H9 (cell line): ENCODE measurements at regions not wholly inside any gene's neighbourhood (a gene's known extent, or its start where the extent isn't known, plus 50 kb on each side); places are given as distances from the start of the nearest gene placed in this dataset.

Experiments used
- DNase-seq: peaks from one replicate; pipeline ENCODE4 v3.0.0-alpha.2; 2017
- H2AFZ ChIP-seq: one replicate; pipeline ENCODE4 v1.6.1; 2013; ENCODE audit warnings: mild to moderate bottlenecking, low read length, control low read depth, moderate library complexity
- H2AK5ac ChIP-seq: 2 replicates; pipeline ENCODE4 v1.6.1; 2013; ENCODE audit warnings: low read length, control low read depth, mixed read lengths; ENCODE audit not compliant: insufficient read length
- H2BK120ac ChIP-seq: one replicate; pipeline ENCODE4 v1.6.1; 2013; ENCODE audit warnings: low read depth, mild to moderate bottlenecking, low read length, control low read depth, inconsistent platforms; ENCODE audit not compliant: poor library complexity, severe bottlenecking
- H2BK12ac ChIP-seq: 2 replicates; pipeline ENCODE4 v1.6.1; 2013; ENCODE audit warnings: low read length, control low read depth, mixed read lengths, low read depth; ENCODE audit not compliant: insufficient read length
- H2BK15ac ChIP-seq: 2 replicates; pipeline ENCODE4 v1.6.1; 2013; ENCODE audit warnings: low read depth, low read length, control low read depth
- H2BK20ac ChIP-seq: one replicate; pipeline ENCODE4 v1.6.1; 2013; ENCODE audit warnings: low read depth, mild to moderate bottlenecking, low read length, control low read depth, inconsistent platforms; ENCODE audit not compliant: poor library complexity, severe bottlenecking
- H2BK5ac ChIP-seq: 2 replicates; pipeline ENCODE4 v1.6.1; 2013; ENCODE audit warnings: low read length, control low read depth, mixed read lengths; ENCODE audit not compliant: insufficient read length
- H3K14ac ChIP-seq: 2 replicates; pipeline ENCODE4 v1.6.1; 2013; ENCODE audit warnings: low read length, control low read depth; ENCODE audit not compliant: insufficient read depth
- H3K18ac ChIP-seq: 2 replicates; pipeline ENCODE4 v1.6.1; 2013; ENCODE audit warnings: low read depth, mild to moderate bottlenecking, mixed read lengths, low read length, control low read depth; ENCODE audit not compliant: insufficient read length
- H3K23ac ChIP-seq: 2 replicates; pipeline ENCODE4 v1.6.1; 2013; ENCODE audit warnings: low read length, control low read depth, mixed read lengths, low read depth; ENCODE audit not compliant: insufficient read length
- H3K23me2 ChIP-seq: 2 replicates; pipeline ENCODE4 v1.6.1; 2013; ENCODE audit warnings: low read depth, mild to moderate bottlenecking, mixed read lengths, low read length, control low read depth; ENCODE audit not compliant: insufficient read length, poor library complexity, severe bottlenecking
- H3K27ac ChIP-seq: 2 replicates; pipeline ENCODE4 v1.5.1; 2013; ENCODE audit warnings: low read length, control low read depth, mixed read lengths, low read depth; ENCODE audit not compliant: insufficient read length
- H3K27me3 ChIP-seq: 2 replicates; pipeline ENCODE4 v1.6.1; 2013; ENCODE audit warnings: low read length, control low read depth, inconsistent platforms; ENCODE audit not compliant: insufficient read depth
- H3K4ac ChIP-seq: 2 replicates; pipeline ENCODE4 v1.6.1; 2013; ENCODE audit warnings: low read depth, mild to moderate bottlenecking, control low read depth, inconsistent platforms, low read length, moderate library complexity
- H3K4me1 ChIP-seq: 2 replicates; pipeline ENCODE4 v1.6.1; 2013; ENCODE audit warnings: low read length, control low read depth, inconsistent platforms; ENCODE audit not compliant: insufficient read depth
- H3K4me2 ChIP-seq: 2 replicates; pipeline ENCODE4 v1.6.1; 2013; ENCODE audit warnings: low read length, control low read depth, mixed read lengths; ENCODE audit not compliant: insufficient read length, insufficient read depth
- H3K56ac ChIP-seq: 2 replicates; pipeline ENCODE4 v1.6.1; 2013; ENCODE audit warnings: low read depth, mild to moderate bottlenecking, mixed read lengths, low read length, control low read depth; ENCODE audit not compliant: insufficient read length
- H3K79me1 ChIP-seq: 2 replicates; pipeline ENCODE4 v1.6.1; 2013; ENCODE audit warnings: low read depth, mild to moderate bottlenecking, moderate library complexity, low read length, control low read depth, inconsistent platforms; ENCODE audit not compliant: insufficient read depth, poor library complexity, severe bottlenecking
- H3K79me2 ChIP-seq: 2 replicates; pipeline ENCODE4 v1.6.1; 2013; ENCODE audit warnings: low read length, control low read depth, inconsistent platforms; ENCODE audit not compliant: insufficient read depth
- H3K9ac ChIP-seq: 2 replicates; pipeline ENCODE4 v1.6.1; 2013; ENCODE audit warnings: low read length, control low read depth, mixed read lengths; ENCODE audit not compliant: insufficient read length; ENCODE audit errors: extremely low read depth
- H3K9me3 ChIP-seq: one replicate; pipeline ENCODE4 v1.6.1; 2013; ENCODE audit warnings: low read depth, low read length, inconsistent platforms; ENCODE audit not compliant: control insufficient read depth
- H3T11ph ChIP-seq: one replicate; pipeline ENCODE4 v1.6.1; 2013; ENCODE audit warnings: mild to moderate bottlenecking, low read length, control low read depth, inconsistent platforms
- H4K20me1 ChIP-seq: one replicate; pipeline ENCODE4 v1.6.1; 2013; ENCODE audit not compliant: control insufficient read depth, insufficient read length, insufficient read depth
- H4K5ac ChIP-seq: 2 replicates; pipeline ENCODE4 v1.6.1; 2013; ENCODE audit warnings: low read depth, mild to moderate bottlenecking, mixed read lengths, low read length, control low read depth; ENCODE audit not compliant: insufficient read length
- H4K8ac ChIP-seq: replicated peaks from 2 replicates; pipeline ENCODE4 v1.6.1; 2013; ENCODE audit warnings: low read length, control low read depth, mixed read lengths, low read depth; ENCODE audit not compliant: insufficient read length
- H4K91ac ChIP-seq: 2 replicates; pipeline ENCODE4 v1.6.1; 2013; ENCODE audit warnings: low read depth, mild to moderate bottlenecking, moderate library complexity, mixed read lengths, low read length, control low read depth; ENCODE audit not compliant: insufficient read length
- H3K27ac Mint-ChIP-seq, 3 experiments: 2 replicates in 2 of 3; 3 replicates in 1 of 3; pipeline ENCODE4 v1.8.0; 2020 to 2021; ENCODE audit warnings: mixed read lengths in 3 of 3, mild to moderate bottlenecking in 1 of 3, moderate library complexity in 1 of 3
- H3K27me3 Mint-ChIP-seq: 2 replicates; pipeline ENCODE4 v1.8.0; 2021; ENCODE audit warnings: low read depth, mild to moderate bottlenecking, moderate library complexity, mixed read lengths
- H3K36me3 Mint-ChIP-seq, 3 experiments: 2 replicates in 2 of 3; 3 replicates in 1 of 3; pipeline ENCODE4 v1.8.0; 2020 to 2021; ENCODE audit warnings: low read depth in 3 of 3, mixed read lengths in 3 of 3; ENCODE audit not compliant: insufficient read depth in 1 of 3
- H3K4me1 Mint-ChIP-seq, 2 experiments: 2 replicates each; pipeline ENCODE4 v1.8.0; 2020; ENCODE audit warnings: mixed read lengths in 2 of 2
- H3K4me3 Mint-ChIP-seq, 2 experiments: 2 replicates in 1 of 2; 3 replicates in 1 of 2; pipeline ENCODE4 v1.8.0; 2020 to 2021; ENCODE audit warnings: mild to moderate bottlenecking in 2 of 2, mixed read lengths in 2 of 2, moderate library complexity in 1 of 2
- H3K9me3 Mint-ChIP-seq, 2 experiments: 2 replicates in 1 of 2; 3 replicates in 1 of 2; pipeline ENCODE4 v1.8.0; 2020; ENCODE audit warnings: mild to moderate bottlenecking in 2 of 2, mixed read lengths in 2 of 2, moderate library complexity in 1 of 2
- CTCF ChIP-seq: fragments of 200-600 bp; sonication (generic); conservative IDR thresholded peaks from 3 replicates; pipeline ENCODE4 v1.8.0; 2021; ENCODE audit warnings: antibody characterized with exemption, mild to moderate bottlenecking
- WGBS: extraction: QIAGEN DNeasy Blood & Tissue Kit; methylation state at CpG from one replicate; pipeline ENCODE4 v1.1.7; 2013; ENCODE audit warnings: missing lambda C conversion rate, low lambda C conversion rate, mixed read lengths; ENCODE audit not compliant: insufficient read length; ENCODE audit errors: extremely low coverage; 5-methylcytosine and 5-hydroxymethylcytosine counted together

- Histone ChIP-seq H4K5ac (no peak overlapping the region), H3K27me3 (no peaks in the 10 kb centered on the region), H2BK20ac (no peak overlapping the region), H3K27ac (no peak overlapping the region), H3K4me1 (no peaks in the 10 kb centered on the region), H3K79me1 (no peaks in the 10 kb centered on the region), H3K23me2 (no peaks in the 10 kb centered on the region), H2AK5ac (no peak overlapping the region), H3K9ac (no peak overlapping the region), H3K4me2 (no peak overlapping the region), H4K20me1 (no peaks in the 10 kb centered on the region), H3K23ac (no peak overlapping the region), H3K14ac (no peak overlapping the region), H4K91ac (no peak overlapping the region), H3K4ac (no peak overlapping the region), H2BK15ac (no peak overlapping the region), H2BK5ac (no peak overlapping the region), H3K18ac (no peak overlapping the region), H4K8ac (no peak overlapping the region), H2BK12ac (no peak overlapping the region), H2AFZ (peak overlapping the region; percentile 73), H3K9me3 (no peaks in the 10 kb centered on the region), H3K79me2 (no peaks in the 10 kb centered on the region), H3K56ac (no peak overlapping the region), H2BK120ac (no peak overlapping the region), H3T11ph (no peak overlapping the region)
- H3K36me3 Mint-ChIP-seq = peaks cover 4 to 10% (median 8%) of the 10 kb centered on the region in 3 experiments
- WGBS = no CpG with 5 or more reads among the region's 3 CpGs
- peaks cover 10 to 22% of the 10 kb centered on the region in 2 experiments for H3K9me3 Mint-ChIP-seq
- no peak for DNase-seq
- H3K27ac Mint-ChIP-seq = peak overlapping the region in 1 of 3 experiments; percentile 32; a peak in 1 of 7 replicates
- H3K4me3 Mint-ChIP-seq = no peak overlapping the region
- H3K27me3 Mint-ChIP-seq = no peaks in the 10 kb centered on the region
- H3K4me1 Mint-ChIP-seq = peaks cover 9% of the 10 kb centered on the region in 2 experiments
- TF ChIP-seq CTCF = peak; percentile 32; the same call in 2 of the 3 replicates
Measured at GRCh38 chr21:28509031-28509430, 483.6 kb downstream of the LTN1 start.
